ENCODE measurements at regions not wholly inside any gene's neighbourhood (a gene's known extent, or its start where the extent isn't known, plus 50 kb on each side); places are given as distances from the start of the nearest gene placed in this dataset.

- ATAC-seq (no peak), DNase-seq (ENCODE audit: low read depth, low spot score) (no peak)
- no peaks in the 10 kb centered on the region for H3K79me2 ChIP-seq (ENCODE audit: insufficient read depth, low read length)
- peaks cover 0 to 7% of the 10 kb centered on the region in 2 experiments; a peak in 1 of 4 replicates for H3K9me3 ChIP-seq (ENCODE audit: control insufficient read depth in 1 of 2, insufficient read depth in 1 of 2, low read depth in 1 of 2, low read length in 2 of 2)
- ChIA-PET POLR2A (no interaction called here), RAD21 (ENCODE audit: low non-redundant PET in 1 of 2, low total read pairs in 2 of 2, uncharacterized antibody in 2 of 2, unreplicated experiment in 2 of 2) (no interaction called here), CTCF (no interaction called here)
- no peak overlapping the region for H3K27ac ChIP-seq (ENCODE audit: low read depth, low read length)
- H2AFZ ChIP-seq (ENCODE audit: low read depth, low read length, poor library complexity, severe bottlenecking), result no peak overlapping the region
- H3K27me3 ChIP-seq (ENCODE audit: insufficient read depth, low read length), result no peaks in the 10 kb centered on the region
- TF ChIP-seq, protein P1, sequence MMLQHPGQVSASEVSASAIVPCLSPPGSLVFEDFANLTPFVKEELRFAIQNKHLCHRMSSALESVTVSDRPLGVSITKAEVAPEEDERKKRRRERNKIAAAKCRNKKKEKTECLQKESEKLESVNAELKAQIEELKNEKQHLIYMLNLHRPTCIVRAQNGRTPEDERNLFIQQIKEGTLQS (IDR thresholded peaks at IDR 0.05), result no peak
- TF ChIP-seq EGR1 (IDR thresholded peaks at IDR 0.05; ENCODE audit: low read depth), result no peak
- no peak for TF ChIP-seq CEBPB (IDR thresholded peaks at IDR 0.05; ENCODE audit: low read depth)
- TF ChIP-seq POLR2AphosphoS5 (IDR thresholded peaks at IDR 0.05; ENCODE audit: low read depth, low read length), result no peak
- TF ChIP-seq RAD21 (IDR thresholded peaks at IDR 0.05; ENCODE audit: low read depth), result no peak
- TF ChIP-seq FOSL1 (IDR thresholded peaks at IDR 0.05; ENCODE audit: low read depth), result no peak
- TF ChIP-seq ELF1 (IDR thresholded peaks at IDR 0.05; ENCODE audit: borderline replicate concordance, low read depth), result no peak
- no peak for TF ChIP-seq SP1 (IDR thresholded peaks at IDR 0.05; ENCODE audit: low read depth)
- no peak for TF ChIP-seq JUND (IDR thresholded peaks at IDR 0.05)
- no peak for TF ChIP-seq MAX (IDR thresholded peaks at IDR 0.05)
- TF ChIP-seq TCF7L2 (IDR thresholded peaks at IDR 0.05; ENCODE audit: borderline replicate concordance, extremely low read depth, insufficient read depth, insufficient read length), result no peak
- TF ChIP-seq EZH2 (IDR thresholded peaks at IDR 0.05), result no peak
- TF ChIP-seq SRF (IDR thresholded peaks at IDR 0.05; ENCODE audit: low read depth), result no peak
- no peak for TF ChIP-seq REST (IDR thresholded peaks at IDR 0.05; ENCODE audit: low read depth)
- no peak for TF ChIP-seq CBX3 (IDR thresholded peaks at IDR 0.05; ENCODE audit: low read depth)
- no peak for TF ChIP-seq ZBTB33 (IDR thresholded peaks at IDR 0.05; ENCODE audit: extremely low read depth, insufficient replicate concordance, low read length)
- H3K9me2 ChIP-seq (ENCODE audit: insufficient read depth), result no peaks in the 10 kb centered on the region
- BruUV-seq (replicated peaks), result no TSS peak
- no peaks in the 10 kb centered on the region for H3K36me3 ChIP-seq (ENCODE audit: control insufficient read depth in 1 of 2, insufficient read depth in 2 of 2, low read length in 2 of 2)
- H3K4me1 ChIP-seq (ENCODE audit: control insufficient read depth in 1 of 2, insufficient read depth in 2 of 2, low read length in 2 of 2), result no peaks in the 10 kb centered on the region
- no peak overlapping the region for H3K4me2 ChIP-seq (ENCODE audit: low read length)
- H4K20me1 ChIP-seq (ENCODE audit: insufficient read depth), result no peaks in the 10 kb centered on the region
- intact Hi-C loops (cut with micrococcal nuclease), result no loop called here
- no peak overlapping the region for H3K4me3 ChIP-seq (replicated peaks in 1 of 2; ENCODE audit: low read depth in 1 of 2, low read length in 2 of 2)
- H3K9ac ChIP-seq (ENCODE audit: low read length), result no peak overlapping the region
Measured at GRCh38 chr7:10221084-10221483, 752.6 kb upstream of the PHF14 start.
